WTC11 (cell line): ENCODE measurements at regions not wholly inside any gene's neighbourhood (a gene's known extent, or its start where the extent isn't known, plus 50 kb on each side); places are given as distances from the start of the nearest gene placed in this dataset.
A peak's percentile ranks its signal among the peaks of the same experiment; 100 is the strongest.
"Not testable (repeated sequence)": the region's sequence is repeated elsewhere in the genome, so short reads cannot be mapped to it uniquely, and the experiment has no call there.

Experiments
- ATAC-seq: fragments of 200-7000 bp; cut with Tn5 transposase; 2 replicates; pipeline ENCODE4 v1.10.0; 2021; ENCODE audit warnings: mild to moderate bottlenecking, moderate library complexity
- CTCF ChIA-PET: fragments of 300-600 bp; sonication (Branson Sonifier 250); formaldehyde crosslinking; loops from one replicate; lab custom pipeline; 2021; ENCODE audit warnings: antibody characterized with exemption; lab: Charles Lee
- POLR2A ChIA-PET: fragments of 350-600 bp; sonication (Branson Sonifier 250); formaldehyde crosslinking; loops from one replicate; lab custom pipeline; 2021; ENCODE audit warnings: antibody characterized with exemption; lab: Charles Lee
- DNase-seq: peaks from one replicate; pipeline ENCODE4 v3.0.0; 2021; ENCODE audit warnings: low spot score
- H3K27ac Mint-ChIP-seq: 2 replicates; pipeline ENCODE4 v1.8.0; 2021; ENCODE audit warnings: mixed read lengths
- H3K27me3 Mint-ChIP-seq: 2 replicates; pipeline ENCODE4 v1.8.0; 2021; ENCODE audit warnings: low read depth, mild to moderate bottlenecking, moderate library complexity, mixed read lengths
- H3K36me3 Mint-ChIP-seq: 2 replicates; pipeline ENCODE4 v1.8.0; 2021; ENCODE audit warnings: mixed read lengths
- H3K4me1 Mint-ChIP-seq: 2 replicates; pipeline ENCODE4 v1.8.0; 2022; ENCODE audit warnings: mixed read lengths
- H3K4me3 Mint-ChIP-seq: 2 replicates; pipeline ENCODE4 v1.8.0; 2021; ENCODE audit warnings: mild to moderate bottlenecking, moderate library complexity, mixed read lengths
- H3K9me3 Mint-ChIP-seq: 2 replicates; pipeline ENCODE4 v1.8.0; 2021; ENCODE audit warnings: mixed read lengths
- CREB1 ChIP-seq: sonication (generic); formaldehyde crosslinking; IDR thresholded peaks from 2 replicates; pipeline ENCODE4 v1.8.0; 2023; ENCODE audit warnings: mild to moderate bottlenecking, missing genetic modification reagents
- E2F5 ChIP-seq: sonication (generic); formaldehyde crosslinking; IDR thresholded peaks from 2 replicates; pipeline ENCODE4 v1.8.1; 2022; ENCODE audit warnings: mild to moderate bottlenecking, moderate library complexity, missing genetic modification reagents
- HMGA2 ChIP-seq: fragments of 250-450 bp; sonication (Bioruptor Pico); IDR thresholded peaks from 2 replicates; pipeline ENCODE4 v1.4.0; 2021; ENCODE audit warnings: mild to moderate bottlenecking, moderate library complexity
- IRF2 ChIP-seq: sonication (generic); formaldehyde crosslinking; IDR thresholded peaks from 2 replicates; pipeline ENCODE4 v1.8.0; 2022; ENCODE audit warnings: low read depth, missing genetic modification reagents, borderline replicate concordance
- MXD4 ChIP-seq: fragments of 250-450 bp; sonication (Bioruptor Pico); IDR thresholded peaks from 2 replicates; pipeline ENCODE4 v1.8.0; 2021; ENCODE audit warnings: mild to moderate bottlenecking, moderate library complexity, borderline replicate concordance
- PRRX2 ChIP-seq: fragments of 250-450 bp; sonication (Bioruptor Pico); IDR thresholded peaks from 2 replicates; pipeline ENCODE4 v1.8.0; 2021; ENCODE audit warnings: mild to moderate bottlenecking
- SMAD3 ChIP-seq: sonication (generic); formaldehyde crosslinking; IDR thresholded peaks from 2 replicates; pipeline ENCODE4 v1.8.0; 2022; ENCODE audit warnings: missing genetic modification reagents, mild to moderate bottlenecking, borderline replicate concordance
- SMAD4 ChIP-seq: sonication (generic); formaldehyde crosslinking; IDR thresholded peaks from 2 replicates; pipeline ENCODE4 v1.8.0; 2022; ENCODE audit warnings: mild to moderate bottlenecking, missing genetic modification reagents
- SOX15 ChIP-seq: fragments of 250-450 bp; sonication (Bioruptor Pico); IDR thresholded peaks from 2 replicates; pipeline ENCODE4 v1.9.0; 2021; ENCODE audit warnings: mild to moderate bottlenecking
- SP1 ChIP-seq: sonication (generic); formaldehyde crosslinking; conservative IDR thresholded peaks from 2 replicates; pipeline ENCODE4 v1.8.1; 2022; ENCODE audit warnings: missing genetic modification reagents
- TP53 ChIP-seq: sonication (generic); formaldehyde crosslinking; IDR thresholded peaks from 2 replicates; pipeline ENCODE4 v1.8.1; 2023; ENCODE audit warnings: mild to moderate bottlenecking, missing genetic modification reagents
- ZNF232 ChIP-seq: sonication (generic); formaldehyde crosslinking; IDR thresholded peaks from 2 replicates; pipeline ENCODE4 v1.8.0; 2022; ENCODE audit warnings: mild to moderate bottlenecking, missing genetic modification reagents
- ZNF423 ChIP-seq: fragments of 250-450 bp; sonication (Bioruptor Pico); IDR thresholded peaks from 2 replicates; pipeline ENCODE4 v2.1.2; 2022; ENCODE audit warnings: mild to moderate bottlenecking, moderate library complexity
- TF ChIP-seq, protein P1 (sequence below): fragments of 250-450 bp; sonication (Bioruptor Pico); conservative IDR thresholded peaks from 2 replicates; pipeline ENCODE4 v1.9.0; 2021; ENCODE audit warnings: mild to moderate bottlenecking
- TF ChIP-seq, protein P2 (sequence below): sonication (generic); formaldehyde crosslinking; IDR thresholded peaks from 2 replicates; pipeline ENCODE4 v1.8.0; 2022; ENCODE audit warnings: missing genetic modification reagents

- ChIA-PET POLR2A (no interaction called here), CTCF (interaction anchor here (0.6 kb wide), 1 partner anchor 990 kb away, joined by 3 read pairs; no protein-coding TSS in a partner anchor)
- DNase-seq, result no peak
- Mint-ChIP-seq H3K36me3 (peaks cover 7% of the 10 kb centered on the region), H3K4me3 (no peak overlapping the region), H3K9me3 (peaks cover 13% of the 10 kb centered on the region), H3K27ac (no peak overlapping the region), H3K4me1 (peaks cover 17% of the 10 kb centered on the region), H3K27me3 (no peaks in the 10 kb centered on the region; the same call in 1 of the 2 replicates)
- ATAC-seq, result no peak
- TF ChIP-seq CREB1 (CRISPR knock-in tag), result no peak
- TF ChIP-seq, protein P1, sequence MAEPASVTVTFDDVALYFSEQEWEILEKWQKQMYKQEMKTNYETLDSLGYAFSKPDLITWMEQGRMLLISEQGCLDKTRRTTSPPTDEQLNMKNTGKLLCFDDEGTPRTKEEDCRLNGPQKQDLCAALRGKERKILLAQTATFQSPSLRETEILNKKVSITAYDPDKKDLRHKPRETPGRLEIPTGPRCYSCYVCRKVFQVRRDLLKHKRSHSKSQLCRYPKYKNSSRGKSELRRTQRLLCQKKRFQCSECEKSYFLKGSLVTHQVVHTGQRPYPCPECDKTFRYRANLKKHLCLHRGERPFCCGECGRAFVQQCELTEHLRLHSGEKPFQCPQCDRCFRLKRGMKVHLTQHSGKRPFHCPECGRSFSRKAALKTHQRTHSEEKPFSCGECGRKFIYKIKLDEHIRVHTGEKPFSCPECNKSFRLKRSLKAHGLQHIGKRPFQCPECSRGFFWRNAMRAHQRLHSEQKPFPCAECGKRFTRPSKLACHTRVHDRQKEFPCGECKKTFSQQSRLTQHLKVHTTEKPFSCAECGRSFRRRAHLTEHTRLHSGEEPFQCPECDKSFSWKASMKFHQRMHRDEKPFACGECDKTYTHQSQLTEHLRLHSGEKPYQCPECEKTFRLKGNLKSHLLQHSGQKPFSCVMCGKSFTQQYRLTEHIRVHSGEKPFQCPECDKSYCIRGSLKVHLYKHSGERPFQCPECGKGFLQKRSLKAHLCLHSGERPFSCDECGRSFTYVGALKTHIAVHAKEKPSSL (CRISPR knock-in tag), result no peak
- no peak for TF ChIP-seq PRRX2 (CRISPR knock-in tag)
Observed at GRCh38 chr2:234157817-234158588, 107.5 kb downstream of the SPP2 start.

GRCh38 chr2:234156326-234156725 is 105.8 kb downstream of the SPP2 start:
- H3K4me1 Mint-ChIP-seq, result peaks cover 23% of the 10 kb centered on the region
- ATAC-seq (peak; percentile 30; the same call in 1 of the 2 replicates), DNase-seq (no peak)
- peaks cover 24% of the 10 kb centered on the region for H3K36me3 Mint-ChIP-seq
- peaks cover 29% of the 10 kb centered on the region for H3K9me3 Mint-ChIP-seq
- no peak overlapping the region for H3K4me3 Mint-ChIP-seq
- TF ChIP-seq SMAD4 (CRISPR knock-in tag) (no peak), SP1 (CRISPR knock-in tag) (no peak), SMAD3 (CRISPR knock-in tag) (no peak)
- TF ChIP-seq, all 79 proteins: peak for 0
- CTCF ChIA-PET, result interaction anchor here (0.5 to 0.9 kb wide), 2 partner anchors 21 to 142 kb away, joined by 3 read pairs; no protein-coding TSS in a partner anchor
- Mint-ChIP-seq H3K27me3 (no peaks in the 10 kb centered on the region; the same call in 1 of the 2 replicates), H3K27ac (no peak overlapping the region)
- POLR2A ChIA-PET, result no interaction called here

- H3K27me3 Mint-ChIP-seq, ATAC-seq, DNase-seq, CTCF ChIA-PET, H3K27ac Mint-ChIP-seq, H3K4me3 Mint-ChIP-seq, POLR2A ChIA-PET: not testable (repeated sequence)
- H3K36me3 Mint-ChIP-seq, result peaks cover 24% of the 10 kb centered on the region
- H3K4me1 Mint-ChIP-seq, result peaks cover 11% of the 10 kb centered on the region
- H3K9me3 Mint-ChIP-seq, result peaks cover 24% of the 10 kb centered on the region
Observed at GRCh38 chr2:234152835-234153234, 102.3 kb downstream of the SPP2 start.

DNA sequence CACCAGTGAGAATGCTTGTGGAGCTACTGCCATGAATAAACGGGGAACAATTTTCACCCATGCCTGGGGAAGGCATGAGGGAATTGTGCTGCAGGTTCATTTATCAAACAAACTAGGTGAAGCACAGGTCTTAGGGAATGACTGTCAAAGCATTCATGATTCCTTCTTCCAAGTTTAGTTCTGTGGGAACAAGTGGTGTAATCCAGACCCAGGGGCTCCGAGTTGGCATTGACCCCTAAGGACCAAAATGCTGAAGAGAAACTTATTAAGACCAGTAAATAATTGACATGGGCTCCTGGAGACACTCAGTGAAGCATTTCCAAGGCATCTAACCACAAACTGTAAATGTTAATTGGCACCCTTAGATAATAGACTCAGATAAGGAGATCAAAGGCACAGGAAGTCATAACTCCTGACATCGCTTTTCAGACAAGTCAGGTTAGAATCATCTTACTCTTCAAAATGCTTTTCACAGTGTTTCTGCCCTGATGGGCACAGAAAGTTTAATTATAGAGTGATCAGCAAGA is 96.9 kb downstream of the SPP2 start:
- no peak overlapping the region for H3K27ac Mint-ChIP-seq
- ChIA-PET POLR2A (no interaction called here), CTCF (interaction anchor here (1.8 kb wide), 1 partner anchor 12 kb away, joined by 4 read pairs; no protein-coding TSS in a partner anchor)
- no peaks in the 10 kb centered on the region; the same call in 1 of the 2 replicates for H3K27me3 Mint-ChIP-seq
- peaks cover 11% of the 10 kb centered on the region for H3K36me3 Mint-ChIP-seq
- H3K4me1 Mint-ChIP-seq, result peaks cover 6% of the 10 kb centered on the region
- TF ChIP-seq, protein P1 (CRISPR knock-in tag), result no peak
- TF ChIP-seq ZNF232 (no peak), SOX15 (no peak), MXD4 (no peak), SMAD4 (CRISPR knock-in tag) (no peak), IRF2 (CRISPR knock-in tag) (no peak), E2F5 (CRISPR knock-in tag) (no peak), TP53 (CRISPR knock-in tag) (no peak), HMGA2 (CRISPR knock-in tag) (no peak), ZNF423 (CRISPR knock-in tag) (no peak), SP1 (CRISPR knock-in tag) (no peak)
- TF ChIP-seq, protein P2, sequence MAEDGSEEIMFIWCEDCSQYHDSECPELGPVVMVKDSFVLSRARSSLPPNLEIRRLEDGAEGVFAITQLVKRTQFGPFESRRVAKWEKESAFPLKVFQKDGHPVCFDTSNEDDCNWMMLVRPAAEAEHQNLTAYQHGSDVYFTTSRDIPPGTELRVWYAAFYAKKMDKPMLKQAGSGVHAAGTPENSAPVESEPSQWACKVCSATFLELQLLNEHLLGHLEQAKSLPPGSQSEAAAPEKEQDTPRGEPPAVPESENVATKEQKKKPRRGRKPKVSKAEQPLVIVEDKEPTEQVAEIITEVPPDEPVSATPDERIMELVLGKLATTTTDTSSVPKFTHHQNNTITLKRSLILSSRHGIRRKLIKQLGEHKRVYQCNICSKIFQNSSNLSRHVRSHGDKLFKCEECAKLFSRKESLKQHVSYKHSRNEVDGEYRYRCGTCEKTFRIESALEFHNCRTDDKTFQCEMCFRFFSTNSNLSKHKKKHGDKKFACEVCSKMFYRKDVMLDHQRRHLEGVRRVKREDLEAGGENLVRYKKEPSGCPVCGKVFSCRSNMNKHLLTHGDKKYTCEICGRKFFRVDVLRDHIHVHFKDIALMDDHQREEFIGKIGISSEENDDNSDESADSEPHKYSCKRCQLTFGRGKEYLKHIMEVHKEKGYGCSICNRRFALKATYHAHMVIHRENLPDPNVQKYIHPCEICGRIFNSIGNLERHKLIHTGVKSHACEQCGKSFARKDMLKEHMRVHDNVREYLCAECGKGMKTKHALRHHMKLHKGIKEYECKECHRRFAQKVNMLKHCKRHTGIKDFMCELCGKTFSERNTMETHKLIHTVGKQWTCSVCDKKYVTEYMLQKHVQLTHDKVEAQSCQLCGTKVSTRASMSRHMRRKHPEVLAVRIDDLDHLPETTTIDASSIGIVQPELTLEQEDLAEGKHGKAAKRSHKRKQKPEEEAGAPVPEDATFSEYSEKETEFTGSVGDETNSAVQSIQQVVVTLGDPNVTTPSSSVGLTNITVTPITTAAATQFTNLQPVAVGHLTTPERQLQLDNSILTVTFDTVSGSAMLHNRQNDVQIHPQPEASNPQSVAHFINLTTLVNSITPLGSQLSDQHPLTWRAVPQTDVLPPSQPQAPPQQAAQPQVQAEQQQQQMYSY (CRISPR knock-in tag), result no peak
- DNase-seq (no peak), ATAC-seq (no peak)
- H3K9me3 Mint-ChIP-seq, result peaks cover 11% of the 10 kb centered on the region
- no peak overlapping the region for H3K4me3 Mint-ChIP-seq
